ENCODE measurements at regions not wholly inside any gene's neighbourhood (a gene's known extent, or its start where the extent isn't known, plus 50 kb on each side); places are given as distances from the start of the nearest gene placed in this dataset.
A peak's percentile ranks its signal among the peaks of the same experiment; 100 is the strongest.

- Histone ChIP-seq H3K27me3 (replicated peaks; ENCODE audit: control insufficient read depth, insufficient read depth, low read length) (no peaks in the 10 kb centered on the region), H3K4me3 (ENCODE audit: low read depth, low read length) (no peak overlapping the region), H3K36me3 (ENCODE audit: control insufficient read depth, insufficient read depth, low read length) (no peaks in the 10 kb centered on the region), H3K4me1 (no peaks in the 10 kb centered on the region), H3K9me3 (no peaks in the 10 kb centered on the region)
- Mint-ChIP-seq H3K9me3 (ENCODE audit: unreplicated experiment) (no peaks in the 10 kb centered on the region), H3K4me3 (ENCODE audit: unreplicated experiment) (no peak overlapping the region), H3K27me3 (ENCODE audit: insufficient read depth, unreplicated experiment) (no peaks in the 10 kb centered on the region), H3K27ac (ENCODE audit: unreplicated experiment) (no peak overlapping the region), H3K4me1 (ENCODE audit: low read depth, unreplicated experiment) (no peaks in the 10 kb centered on the region), H3K36me3 (ENCODE audit: insufficient read depth, unreplicated experiment) (no peaks in the 10 kb centered on the region)
- no peak for DNase-seq
- CTCF ChIA-PET = no interaction called here
- POLR2A ChIA-PET = no interaction called here
- no TSS peak for BruUV-seq (replicated peaks)
- intact Hi-C loops (cut with micrococcal nuclease; ENCODE audit: unreplicated experiment) = no loop called here
- no peak for TF ChIP-seq CTCF (IDR thresholded peaks at IDR 0.05; ENCODE audit: insufficient read depth in 1 of 2, low read depth in 1 of 2, low read length in 1 of 2, severe bottlenecking in 1 of 2, unreplicated experiment in 1 of 2)
Measured at GRCh38 chrY:11293392-11293791, 1407.6 kb upstream of the USP9Y start.

DNA sequence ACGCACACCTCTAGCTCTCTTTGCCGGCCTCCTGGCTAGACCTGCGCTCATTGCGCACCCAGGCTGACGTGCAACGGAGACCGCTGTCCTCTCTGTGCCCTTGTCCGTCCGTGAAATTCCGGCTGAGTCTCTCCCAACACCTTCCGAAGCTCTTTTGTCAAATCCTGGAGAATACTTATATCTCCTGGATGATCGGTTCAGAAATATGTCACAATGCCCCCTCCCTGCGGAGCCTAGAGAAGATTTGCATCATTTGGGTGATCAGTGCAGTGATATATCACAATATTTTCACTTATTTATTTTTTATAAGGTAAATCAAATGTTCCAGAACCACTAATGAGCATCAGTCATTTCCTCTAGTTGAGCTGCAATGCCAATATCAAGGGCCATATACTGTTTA lies 1366.9 kb upstream of the USP9Y start:
- no peaks in the 10 kb centered on the region for H3K36me3 ChIP-seq (ENCODE audit: control insufficient read depth, insufficient read depth, low read length)
- no peaks in the 10 kb centered on the region for H3K9me3 Mint-ChIP-seq (ENCODE audit: unreplicated experiment)
- no peaks in the 10 kb centered on the region for H3K9me3 ChIP-seq
- no peaks in the 10 kb centered on the region for H3K36me3 Mint-ChIP-seq (ENCODE audit: insufficient read depth, unreplicated experiment)
- TF ChIP-seq CTCF (IDR thresholded peaks at IDR 0.05; ENCODE audit: insufficient read depth in 1 of 2, low read depth in 1 of 2, low read length in 1 of 2, severe bottlenecking in 1 of 2, unreplicated experiment in 1 of 2) = no peak
- H3K27me3 ChIP-seq (replicated peaks; ENCODE audit: control insufficient read depth, insufficient read depth, low read length) = no peaks in the 10 kb centered on the region
- H3K4me1 Mint-ChIP-seq (ENCODE audit: low read depth, unreplicated experiment) = no peaks in the 10 kb centered on the region
- no peak overlapping the region for H3K4me3 Mint-ChIP-seq (ENCODE audit: unreplicated experiment)
- BruUV-seq (replicated peaks) = no TSS peak
- ChIA-PET POLR2A (no interaction called here), CTCF (no interaction called here)
- no peaks in the 10 kb centered on the region for H3K4me1 ChIP-seq
- no peaks in the 10 kb centered on the region for H3K27me3 Mint-ChIP-seq (ENCODE audit: insufficient read depth, unreplicated experiment)
- no peak overlapping the region for H3K27ac Mint-ChIP-seq (ENCODE audit: unreplicated experiment)
- peak in 1 of 2 experiments; percentile 28 for DNase-seq
- no peak overlapping the region for H3K4me3 ChIP-seq (ENCODE audit: low read depth, low read length)
- intact Hi-C loops (cut with micrococcal nuclease; ENCODE audit: unreplicated experiment) = no loop called here
